HUDEP-2 (cell line): ENCODE measurements at regions not wholly inside any gene's neighbourhood (a gene's known extent, or its start where the extent isn't known, plus 50 kb on each side); places are given as distances from the start of the nearest gene placed in this dataset.
A peak's percentile ranks its signal among the peaks of the same experiment; 100 is the strongest.

Experiments
- DNase-seq, 76 experiments: peaks; one replicate each; lab custom pipeline; 2025; ENCODE audit not compliant: unreplicated experiment in 76 of 76; lab: John Stamatoyannopoulos, UW

DNA sequence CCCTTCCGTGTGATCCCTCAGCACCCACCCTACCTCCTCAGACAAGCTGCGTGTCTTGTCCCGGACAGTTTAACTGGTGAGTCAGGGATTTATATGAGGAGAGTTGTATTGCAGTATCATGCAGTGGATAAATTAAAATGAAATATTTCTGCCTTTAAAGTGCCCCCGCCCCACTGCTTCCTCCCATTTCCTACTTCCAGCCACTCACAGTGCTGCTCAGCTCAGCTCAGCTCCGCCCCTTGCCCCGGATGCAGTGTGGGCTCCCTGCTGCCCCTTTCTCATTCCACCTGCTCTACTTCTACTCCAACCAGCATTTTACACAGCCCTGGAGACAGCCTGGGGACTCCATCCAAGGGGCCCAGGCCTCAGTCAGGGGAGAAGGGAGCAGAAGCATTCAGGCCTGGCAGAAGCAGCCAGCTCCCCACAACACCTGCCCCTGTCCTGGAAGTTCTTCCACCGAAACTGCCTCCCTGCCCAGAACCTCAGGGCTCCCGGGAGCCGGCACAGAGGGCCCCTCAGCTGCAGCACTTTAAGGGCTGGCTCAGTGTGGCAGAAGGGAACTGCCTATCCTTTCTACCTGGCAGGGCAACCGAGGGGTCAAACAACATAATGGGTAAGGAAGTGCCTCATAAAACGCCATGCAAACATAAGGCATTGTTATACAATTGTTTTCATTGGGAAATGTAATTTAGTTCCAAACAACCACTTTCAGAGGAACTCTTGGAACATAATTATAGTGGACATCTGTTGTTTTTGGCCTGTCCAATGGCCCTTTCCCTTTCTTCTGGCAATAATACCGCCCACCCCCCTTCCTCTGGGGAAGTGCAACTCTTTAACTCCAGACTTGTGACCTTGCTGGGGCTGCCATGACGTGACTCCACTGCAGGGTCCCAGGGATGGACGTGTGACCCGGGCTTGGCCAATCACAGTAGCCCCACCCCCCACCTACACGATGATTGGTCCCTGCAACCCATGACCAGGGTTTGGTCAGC is 102.3 kb downstream of the LIPG start:
- no peak for DNase-seq

DNA sequence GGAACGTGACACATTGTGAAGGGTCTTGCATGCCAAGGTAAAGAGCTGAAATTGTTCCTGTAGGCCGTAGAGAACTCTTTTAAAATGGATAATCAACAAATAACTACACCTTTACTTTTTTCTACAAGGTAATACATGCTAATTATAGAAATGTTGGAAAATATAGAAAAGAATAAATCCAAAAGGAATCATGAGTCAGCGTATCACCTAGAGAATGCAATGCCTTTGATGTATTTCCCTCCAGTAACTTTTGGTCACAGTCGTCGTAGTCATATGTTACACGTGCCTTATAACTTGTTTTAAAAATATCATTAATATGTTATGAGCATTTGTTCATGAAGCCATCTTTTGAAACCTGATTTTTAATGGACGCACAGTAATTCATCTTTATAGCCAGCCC is 100.6 kb downstream of the LIPG start:
- no peak for DNase-seq

DNA sequence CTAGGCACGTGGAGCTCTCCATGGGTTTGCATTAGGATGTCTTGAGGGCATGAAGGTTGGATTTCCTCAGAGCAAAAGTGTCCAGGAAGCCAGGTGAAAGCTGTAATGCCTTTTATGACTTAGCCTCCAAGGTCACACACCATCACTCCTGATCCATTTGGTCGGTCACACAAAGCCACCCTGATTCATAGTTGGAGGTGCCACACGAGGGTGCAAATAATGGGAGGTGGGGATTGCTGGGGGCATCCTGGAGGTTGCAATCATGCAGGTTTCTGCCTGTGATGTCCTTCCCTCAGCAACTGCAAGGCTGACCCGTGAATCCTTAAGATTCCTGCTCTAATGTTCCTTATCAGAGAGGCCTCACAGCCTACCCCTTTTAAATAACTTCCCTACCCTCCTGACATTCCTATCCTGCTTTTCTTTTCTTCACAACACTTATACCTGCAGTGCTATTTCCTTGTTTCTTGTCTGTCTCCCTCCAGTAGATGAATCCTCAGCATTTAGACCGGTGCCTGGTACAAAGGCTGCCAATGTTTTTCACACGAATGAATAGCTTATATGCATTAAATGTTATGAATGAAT is 97.1 kb downstream of the LIPG start:
- no peak for DNase-seq

DNA sequence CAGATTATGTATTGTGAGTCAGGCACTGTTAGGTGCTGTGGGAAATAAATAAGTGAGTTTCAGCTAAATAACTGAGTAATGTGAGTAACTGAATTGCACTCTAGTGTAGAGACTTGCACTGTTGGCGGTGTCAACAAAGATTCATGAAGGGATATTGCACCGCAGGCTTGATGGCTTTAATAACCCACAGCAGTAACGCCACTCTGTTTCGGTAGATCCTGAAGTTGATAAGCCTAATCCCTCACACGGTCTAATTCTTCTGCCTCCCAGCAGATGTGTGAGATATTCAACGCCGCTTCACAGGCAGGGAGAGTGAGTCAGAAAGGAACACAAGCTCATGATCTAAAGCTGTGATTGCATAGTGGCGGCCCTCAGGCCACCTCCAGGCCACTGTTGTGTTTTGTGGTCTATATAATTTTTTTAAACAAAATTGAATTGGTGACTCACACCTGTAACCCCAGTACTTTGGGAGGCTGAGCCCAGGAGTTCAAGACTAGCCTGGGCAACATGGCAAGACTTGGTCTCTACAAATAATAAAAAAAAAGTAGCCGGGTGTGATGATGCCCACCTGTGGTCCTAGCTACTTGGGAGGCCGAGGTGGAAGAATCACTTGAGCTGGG is 94.3 kb downstream of the LIPG start:
- no peak for DNase-seq

DNA sequence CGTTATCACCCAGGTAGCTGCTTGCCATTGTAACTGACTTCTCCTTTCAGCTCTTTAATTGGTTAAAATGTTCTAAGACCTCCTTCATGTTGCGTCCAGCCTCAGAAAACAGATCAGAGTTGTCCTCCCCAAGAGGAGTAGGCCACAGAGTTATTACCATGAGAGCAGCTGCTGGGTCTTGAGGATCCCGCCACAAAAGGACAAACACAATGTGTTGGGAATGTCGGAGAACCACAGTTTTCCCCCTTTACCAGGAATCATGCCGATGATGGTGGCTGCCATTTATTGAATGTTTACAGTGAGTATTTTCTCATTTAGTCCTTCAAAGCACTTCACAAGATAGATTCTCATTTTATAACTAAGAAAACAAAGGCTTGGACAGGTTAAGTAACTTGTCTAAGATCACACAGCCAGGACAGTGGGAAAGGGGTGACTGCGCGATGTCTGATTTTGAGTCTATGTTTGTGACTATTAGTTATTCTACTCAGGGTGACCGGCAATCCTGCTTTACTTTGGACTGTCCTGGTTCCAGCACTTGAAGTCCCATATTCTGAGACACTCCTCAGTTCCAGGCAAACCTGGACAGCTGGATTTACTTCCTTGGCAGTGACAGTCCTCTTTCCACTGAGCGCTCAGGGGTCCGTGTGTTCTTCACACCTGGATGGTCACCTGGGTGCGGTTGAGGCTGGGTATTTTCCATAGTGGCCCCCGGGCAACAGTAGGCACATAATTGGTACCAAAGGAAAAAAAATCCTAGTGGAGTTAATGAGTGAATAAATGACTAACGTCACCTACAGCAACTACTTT is 93.6 kb downstream of the LIPG start:
- DNase-seq: no peak

DNA sequence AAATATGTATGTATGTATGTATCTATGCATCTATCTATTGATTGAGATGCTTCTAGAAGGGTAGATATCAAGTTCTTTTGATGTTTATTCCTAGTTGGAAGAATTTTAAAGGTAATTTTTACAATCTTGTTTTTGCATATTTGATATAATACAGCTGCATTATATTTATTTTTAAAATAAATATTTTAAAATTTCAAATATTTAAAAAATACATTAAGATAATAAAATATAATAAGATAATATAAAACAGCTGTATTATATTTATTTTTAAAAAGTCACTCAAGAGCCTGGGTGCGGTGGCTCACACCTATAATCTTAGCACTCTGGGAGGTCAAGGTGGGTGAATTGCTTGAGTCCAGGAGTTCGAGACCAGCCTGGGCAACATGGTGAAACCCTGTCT is 92.5 kb downstream of the LIPG start:
- no peak for DNase-seq

DNA sequence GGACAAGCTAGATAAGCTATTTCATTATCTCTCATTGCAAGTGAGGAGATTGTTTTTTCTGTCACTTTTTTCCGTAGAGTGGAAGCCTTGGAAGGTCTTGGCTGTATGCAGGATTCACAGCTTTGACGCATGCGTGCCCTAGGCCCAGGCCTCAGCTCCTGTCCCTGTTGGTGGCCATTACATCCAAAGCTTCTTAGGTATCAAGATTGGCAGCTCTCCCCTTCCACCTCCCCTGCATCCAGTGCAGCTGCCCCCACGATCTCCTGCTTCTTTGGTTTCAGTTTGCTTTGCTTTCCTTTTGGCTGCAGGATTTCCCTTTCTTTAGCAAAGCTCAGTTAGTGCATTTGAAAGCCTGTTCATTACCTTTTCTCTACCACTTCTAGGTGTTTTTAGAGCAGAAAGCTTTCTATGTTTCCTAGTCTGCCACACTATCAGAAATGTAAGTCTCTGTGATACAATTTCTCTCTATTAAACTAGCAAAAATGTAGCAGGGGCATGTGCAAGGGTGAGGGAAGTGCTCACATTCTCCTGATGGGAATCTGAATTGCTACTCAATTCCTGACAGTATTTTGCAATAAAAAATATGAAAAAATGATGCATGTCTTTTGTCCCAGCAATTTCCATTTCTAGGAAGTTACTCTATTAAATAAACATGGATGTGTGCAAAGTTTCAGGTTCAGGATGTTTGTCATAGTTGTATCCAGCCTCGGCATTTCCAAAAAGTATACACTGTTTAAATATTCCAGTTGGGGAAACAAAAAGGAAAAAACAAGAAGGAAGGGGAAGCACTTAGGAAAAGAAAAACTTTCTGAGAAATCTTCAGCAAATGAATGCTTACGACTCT is 91.2 kb downstream of the LIPG start:
- no peak for DNase-seq

DNA sequence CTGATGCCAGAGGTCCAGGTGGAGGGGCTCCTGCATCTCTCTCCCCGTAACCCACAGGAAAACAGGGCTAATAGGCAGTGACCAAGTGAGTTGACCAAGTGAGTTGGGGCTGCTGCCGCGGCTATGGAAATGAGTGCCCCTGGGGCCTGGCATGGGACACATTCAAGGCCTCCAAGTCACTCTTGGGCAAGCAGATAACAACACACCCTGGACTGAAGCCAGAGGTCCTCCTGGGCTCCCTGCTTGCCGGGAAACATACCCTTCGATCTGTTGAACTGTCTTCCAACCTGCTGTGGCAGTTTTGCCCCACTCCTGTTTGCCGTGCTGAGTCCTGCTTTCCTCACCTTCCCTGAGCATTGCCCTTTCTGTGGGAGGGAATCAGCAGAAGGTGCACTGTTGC is 89.2 kb downstream of the LIPG start:
- DNase-seq: peak in 5 of 76 experiments; percentile 9 to 34 (median 14)

DNA sequence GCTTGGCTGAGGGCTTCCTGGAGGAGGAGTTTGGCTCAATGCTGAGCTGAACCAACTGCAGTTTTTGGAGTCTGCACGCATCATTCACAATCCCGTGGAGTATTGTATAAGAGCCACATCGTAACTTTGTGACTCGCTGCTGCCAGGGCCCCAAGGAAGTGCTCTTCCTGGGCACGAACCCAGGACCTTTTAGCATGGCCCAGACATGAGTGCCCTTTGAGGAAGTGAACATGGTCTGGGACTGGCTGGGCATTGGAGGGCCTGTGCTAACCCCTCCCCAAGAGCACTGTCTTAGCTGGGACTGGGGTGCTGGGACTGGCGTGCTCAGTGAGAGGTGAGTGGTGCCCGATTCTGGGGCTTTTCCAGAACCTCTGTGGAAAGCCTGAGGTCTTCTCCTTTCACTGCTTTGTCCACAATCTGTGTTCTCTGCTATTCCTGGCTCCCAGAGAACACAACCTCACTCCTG is 88.6 kb downstream of the LIPG start:
- DNase-seq: no peak

DNA sequence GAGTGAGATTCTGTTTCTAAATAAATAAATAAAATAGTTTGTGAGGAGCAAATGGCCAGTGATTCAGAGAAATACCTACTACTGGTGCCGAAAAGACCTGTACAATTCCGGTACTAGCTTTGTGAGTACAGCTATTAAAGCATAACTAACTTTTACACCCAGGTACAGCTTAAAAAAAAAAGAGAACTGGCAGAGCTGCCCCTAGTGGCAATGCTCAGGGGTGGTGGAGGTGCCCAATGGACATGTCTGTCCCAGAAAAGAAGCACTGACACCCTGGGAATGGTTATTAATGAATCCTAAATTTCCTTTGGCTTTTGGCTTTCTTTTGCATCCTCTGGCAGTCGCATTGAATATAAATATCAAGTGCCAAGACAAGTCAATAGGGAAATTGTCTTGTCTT is 87.0 kb downstream of the LIPG start:
- DNase-seq: no peak
